Glutamatergic neuron (in vitro differentiated cells): ENCODE measurements at regions not wholly inside any gene's neighbourhood (a gene's known extent, or its start where the extent isn't known, plus 50 kb on each side); places are given as distances from the start of the nearest gene placed in this dataset.

Source experiments
- DNase-seq: peaks from one replicate; pipeline ENCODE4 v3.0.0; 2022
- H3K27ac Mint-ChIP-seq: one replicate; pipeline ENCODE4 v1.8.0; 2020; ENCODE audit warnings: mild to moderate bottlenecking, mixed read lengths, inconsistent platforms; ENCODE audit not compliant: unreplicated experiment
- H3K27me3 Mint-ChIP-seq: one replicate; pipeline ENCODE4 v1.8.0; 2020; ENCODE audit warnings: mild to moderate bottlenecking, moderate library complexity, mixed read lengths, inconsistent platforms; ENCODE audit not compliant: unreplicated experiment
- H3K36me3 Mint-ChIP-seq: one replicate; pipeline ENCODE4 v1.8.0; 2020; ENCODE audit warnings: mild to moderate bottlenecking, mixed read lengths, inconsistent platforms; ENCODE audit not compliant: unreplicated experiment
- H3K4me1 Mint-ChIP-seq: one replicate; pipeline ENCODE4 v1.8.0; 2020; ENCODE audit warnings: mild to moderate bottlenecking, low read depth, mixed read lengths, inconsistent platforms; ENCODE audit not compliant: unreplicated experiment
- H3K4me3 Mint-ChIP-seq: one replicate; pipeline ENCODE4 v1.8.0; 2020; ENCODE audit warnings: mild to moderate bottlenecking, mixed read lengths, inconsistent platforms; ENCODE audit not compliant: unreplicated experiment
- H3K9me3 Mint-ChIP-seq: one replicate; pipeline ENCODE4 v1.8.0; 2020; ENCODE audit warnings: mild to moderate bottlenecking, moderate library complexity, mixed read lengths, inconsistent platforms; ENCODE audit not compliant: unreplicated experiment
- CTCF ChIP-seq: fragments of 200-600 bp; sonication (generic); IDR thresholded peaks from one replicate; pipeline ENCODE4 v1.5.0; 2021; ENCODE audit not compliant: partially characterized antibody, unreplicated experiment

- Mint-ChIP-seq H3K36me3 (no peaks in the 10 kb centered on the region), H3K27me3 (no peaks in the 10 kb centered on the region), H3K9me3 (no peaks in the 10 kb centered on the region), H3K27ac (no peak overlapping the region), H3K4me3 (no peak overlapping the region), H3K4me1 (peaks cover 28% of the 10 kb centered on the region)
- DNase-seq: no peak
- no peak for TF ChIP-seq CTCF
Observed at GRCh38 chr6:132950566-132950965, 136.2 kb downstream of the RPS12 start.

- Mint-ChIP-seq H3K9me3 (no peaks in the 10 kb centered on the region), H3K27me3 (no peaks in the 10 kb centered on the region), H3K36me3 (no peaks in the 10 kb centered on the region), H3K4me1 (peaks cover 28% of the 10 kb centered on the region), H3K4me3 (no peak overlapping the region), H3K27ac (no peak overlapping the region)
- no peak for TF ChIP-seq CTCF
- DNase-seq: no peak
Observed at GRCh38 chr6:132952031-132952867, 137.9 kb downstream of the RPS12 start.

GRCh38 chr6:132952986-132953385 lies 138.6 kb downstream of the RPS12 start:
- H3K9me3 Mint-ChIP-seq: peaks cover 2% of the 10 kb centered on the region
- no peak for TF ChIP-seq CTCF
- peaks cover 34% of the 10 kb centered on the region for H3K4me1 Mint-ChIP-seq
- no peak for DNase-seq
- H3K27ac Mint-ChIP-seq: no peak overlapping the region
- no peaks in the 10 kb centered on the region for H3K27me3 Mint-ChIP-seq
- no peaks in the 10 kb centered on the region for H3K36me3 Mint-ChIP-seq
- no peak overlapping the region for H3K4me3 Mint-ChIP-seq

- Mint-ChIP-seq H3K4me3 (no peak overlapping the region), H3K4me1 (peaks cover 35% of the 10 kb centered on the region), H3K36me3 (no peaks in the 10 kb centered on the region), H3K9me3 (peaks cover 2% of the 10 kb centered on the region), H3K27ac (peak overlapping the region; percentile 22), H3K27me3 (no peaks in the 10 kb centered on the region)
- peak; percentile 48 for DNase-seq
- no peak for TF ChIP-seq CTCF
Observed at GRCh38 chr6:132954222-132954621, 139.9 kb downstream of the RPS12 start.

GRCh38 chr6:132954936-132955335 lies 140.6 kb downstream of the RPS12 start:
- DNase-seq: no peak
- no peak overlapping the region for H3K4me3 Mint-ChIP-seq
- no peak overlapping the region for H3K27ac Mint-ChIP-seq
- H3K27me3 Mint-ChIP-seq: no peaks in the 10 kb centered on the region
- no peaks in the 10 kb centered on the region for H3K36me3 Mint-ChIP-seq
- no peak for TF ChIP-seq CTCF
- H3K9me3 Mint-ChIP-seq: peaks cover 2% of the 10 kb centered on the region
- peaks cover 35% of the 10 kb centered on the region for H3K4me1 Mint-ChIP-seq
